NCI-H82 treated with DMSO at 0.1 percent for 48 hours (cell line): ENCODE measurements at regions not wholly inside any gene's neighbourhood (a gene's known extent, or its start where the extent isn't known, plus 50 kb on each side); places are given as distances from the start of the nearest gene placed in this dataset.
A peak's percentile ranks its signal among the peaks of the same experiment; 100 is the strongest.
"Not testable (repeated sequence)": the region's sequence is repeated elsewhere in the genome, so short reads cannot be mapped to it uniquely, and the experiment has no call there.

Experiments used
- DNase-seq: peaks from one replicate; lab custom pipeline; 2025; ENCODE audit not compliant: unreplicated experiment; lab: John Stamatoyannopoulos, UW

- no peak for DNase-seq
These were observed 54.5 kb upstream of the NOX4 start for GRCh38 chr11:89545691-89546090.

GRCh38 chr11:89555781-89556180 is 64.6 kb upstream of the NOX4 start:
- not testable (repeated sequence) for DNase-seq

GRCh38 chr11:89556731-89557707 is 65.8 kb upstream of the NOX4 start:
- not testable (repeated sequence) for DNase-seq

- DNase-seq, result not testable (repeated sequence)
These were observed 69.4 kb upstream of the NOX4 start for GRCh38 chr11:89560598-89560997.

- peak; percentile 33 for DNase-seq
These were observed 71.6 kb upstream of the NOX4 start for GRCh38 chr11:89562731-89563130.

- no peak for DNase-seq
These were observed 75.8 kb upstream of the NOX4 start for GRCh38 chr11:89566972-89567371.

- not testable (repeated sequence) for DNase-seq
These were observed 78.2 kb upstream of the NOX4 start for GRCh38 chr11:89569387-89569786.

- DNase-seq, result not testable (repeated sequence)
These were observed 80.5 kb upstream of the NOX4 start for GRCh38 chr11:89571706-89572105.

GRCh38 chr11:89575846-89576245 is 84.7 kb upstream of the NOX4 start:
- not testable (repeated sequence) for DNase-seq

- DNase-seq, result not testable (repeated sequence)
These were observed 86.3 kb upstream of the NOX4 start for GRCh38 chr11:89577428-89577827.

- DNase-seq, result no peak
These were observed 92.4 kb upstream of the NOX4 start for GRCh38 chr11:89583580-89583979.

GRCh38 chr11:89585046-89585445 is 93.9 kb upstream of the NOX4 start:
- not testable (repeated sequence) for DNase-seq

- DNase-seq, result not testable (repeated sequence)
These were observed 94.3 kb upstream of the NOX4 start for GRCh38 chr11:89585471-89585870.

GRCh38 chr11:89589413-89589812 is 98.2 kb upstream of the NOX4 start:
- DNase-seq, result not testable (repeated sequence)

GRCh38 chr11:89590008-89590632 is 98.9 kb upstream of the NOX4 start:
- DNase-seq, result not testable (repeated sequence)

- DNase-seq, result not testable (repeated sequence)
These were observed 108.8 kb upstream of the TRIM77 start for GRCh38 chr11:89601263-89601662.

- DNase-seq, result no peak
These were observed 105.8 kb upstream of the TRIM77 start for GRCh38 chr11:89604281-89604680.

- not testable (repeated sequence) for DNase-seq
These were observed 103.3 kb upstream of the TRIM77 start for GRCh38 chr11:89606845-89607244.

- not testable (repeated sequence) for DNase-seq
These were observed 102.6 kb upstream of the TRIM77 start for GRCh38 chr11:89607497-89607896.

GRCh38 chr11:89608234-89608966 is 101.7 kb upstream of the TRIM77 start:
- DNase-seq, result no peak

- no peak for DNase-seq
These were observed 98.0 kb upstream of the TRIM77 start for GRCh38 chr11:89612096-89612495.
